ENCODE measurements at regions not wholly inside any gene's neighbourhood (a gene's known extent, or its start where the extent isn't known, plus 50 kb on each side); places are given as distances from the start of the nearest gene placed in this dataset.

- DNase-seq (ENCODE audit: low read depth), result no peak
- no peak overlapping the region for H3K4me3 ChIP-seq (ENCODE audit: low read length)
- TF ChIP-seq CTCF (conservative IDR thresholded peaks at IDR 0.05; ENCODE audit: low read length), result peak; percentile 32
Observed at GRCh38 chr13:73767747-73768315, 366.4 kb downstream of the KLF12 start.

GRCh38 chr13:73767191-73767741 is 366.9 kb downstream of the KLF12 start:
- DNase-seq (ENCODE audit: low read depth), result no peak
- no peak for TF ChIP-seq CTCF (conservative IDR thresholded peaks at IDR 0.05; ENCODE audit: low read length)
- H3K4me3 ChIP-seq (ENCODE audit: low read length), result no peak overlapping the region

DNA sequence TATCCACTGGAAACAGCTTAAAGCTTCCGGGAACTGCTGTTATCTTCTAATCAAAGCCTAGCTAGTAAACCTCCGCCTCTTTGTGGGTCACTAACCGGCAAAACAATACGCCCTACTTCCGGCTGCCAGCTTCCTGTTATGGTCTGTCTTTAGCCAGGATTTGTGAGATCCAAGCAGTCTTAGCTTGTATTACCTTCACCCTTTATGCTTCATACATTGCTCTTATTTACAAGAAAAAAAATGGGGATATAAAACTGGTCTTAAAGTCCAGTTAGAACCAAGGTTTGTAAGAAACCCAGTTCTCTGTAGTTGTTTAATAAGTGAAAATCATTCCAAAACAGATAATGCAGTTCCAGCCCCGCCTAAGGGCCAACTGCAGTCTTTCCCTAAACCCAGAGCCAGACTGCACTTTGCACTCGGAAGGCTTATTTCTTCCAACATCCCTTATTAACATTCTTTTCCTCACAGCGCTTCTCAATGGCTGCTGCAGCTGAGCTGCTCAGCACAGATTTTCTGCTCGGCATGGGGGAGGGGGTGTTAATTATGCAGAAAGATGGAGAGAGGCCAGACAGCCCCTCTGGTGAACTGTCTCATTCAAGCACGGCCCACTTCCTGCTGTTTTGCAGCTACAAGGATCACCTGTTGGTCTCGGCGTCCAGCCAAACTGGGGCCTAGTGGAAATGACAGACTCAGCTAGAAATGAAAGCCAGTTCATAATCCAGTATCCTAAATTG is 368.4 kb downstream of the KLF12 start:
- DNase-seq (ENCODE audit: low read depth), result peak; percentile 23
- no peak for TF ChIP-seq CTCF (conservative IDR thresholded peaks at IDR 0.05; ENCODE audit: low read length)
- H3K4me3 ChIP-seq (ENCODE audit: low read length), result no peak overlapping the region

- H3K4me3 ChIP-seq (ENCODE audit: low read length), result no peak overlapping the region
- TF ChIP-seq CTCF (conservative IDR thresholded peaks at IDR 0.05; ENCODE audit: low read length), result no peak
- DNase-seq (ENCODE audit: low read depth), result no peak
Observed at GRCh38 chr13:73759434-73759833, 374.8 kb downstream of the KLF12 start.

- H3K4me3 ChIP-seq (ENCODE audit: low read length), result no peak overlapping the region
- TF ChIP-seq CTCF (conservative IDR thresholded peaks at IDR 0.05; ENCODE audit: low read length), result no peak
- peak; percentile 74 for DNase-seq (ENCODE audit: low read depth)
Observed at GRCh38 chr13:73757481-73758233, 376.5 kb downstream of the KLF12 start.

DNA sequence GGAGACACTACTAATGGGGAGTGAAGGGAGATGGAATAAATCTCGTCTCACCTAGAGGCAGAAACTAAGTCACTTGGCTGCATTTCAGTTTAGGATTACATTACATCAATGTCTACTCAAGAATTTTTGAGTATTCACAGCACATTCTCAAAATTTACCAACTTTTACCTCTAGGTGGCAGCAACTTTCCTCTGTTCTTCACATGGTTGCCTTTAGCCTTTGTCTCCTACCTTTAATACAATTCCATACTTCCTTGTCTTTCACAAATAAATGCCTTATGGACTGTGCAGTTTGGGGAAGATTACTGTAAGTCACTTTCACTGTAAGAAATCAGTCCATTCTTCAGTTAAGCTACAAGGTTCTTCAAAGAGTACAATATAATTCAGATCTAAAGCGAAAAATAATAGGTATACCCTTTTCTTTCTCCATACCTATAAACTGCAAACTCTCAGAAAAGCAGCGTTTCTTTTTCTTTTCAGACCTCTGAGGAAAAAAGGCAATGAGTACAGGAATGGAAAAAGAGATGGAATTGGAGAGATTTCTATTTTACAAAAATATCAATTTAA is 379.4 kb downstream of the KLF12 start:
- TF ChIP-seq CTCF (conservative IDR thresholded peaks at IDR 0.05; ENCODE audit: low read length), result peak; percentile 79
- peak; percentile 62 for DNase-seq (ENCODE audit: low read depth)

More for the DNA sequence above, 379.4 kb downstream of the KLF12 start:
- no peak overlapping the region for H3K4me3 ChIP-seq (ENCODE audit: low read length)

Measured in AG10803 (cell line).